OCI-LY1 (cell line): ENCODE measurements at regions not wholly inside any gene's neighbourhood (a gene's known extent, or its start where the extent isn't known, plus 50 kb on each side); places are given as distances from the start of the nearest gene placed in this dataset.

Experiments
- H2AFZ ChIP-seq: fragments of 200-600 bp; sonication (generic), shearing (Covaris generic); 2 replicates; pipeline ENCODE4 v1.6.0; 2014; ENCODE audit warnings: antibody characterized with exemption, mild to moderate bottlenecking, low read length
- H3F3A ChIP-seq: fragments of 200-600 bp; sonication (generic), shearing (Covaris generic); 2 replicates; pipeline ENCODE4 v1.6.0; 2014; ENCODE audit warnings: mild to moderate bottlenecking, antibody characterized with exemption, low read length, moderate library complexity; ENCODE audit not compliant: insufficient read depth
- H3K27ac ChIP-seq: fragments of 200-600 bp; sonication (generic); 2 replicates; pipeline ENCODE4 v1.5.1; 2014; ENCODE audit warnings: low read length, mixed run types, mild to moderate bottlenecking, low read depth; ENCODE audit not compliant: poor library complexity, severe bottlenecking
- H3K27me3 ChIP-seq: fragments of 200-600 bp; sonication (generic); 2 replicates; pipeline ENCODE4 v1.6.0; 2014; ENCODE audit warnings: antibody characterized with exemption, mild to moderate bottlenecking, low read length, moderate library complexity; ENCODE audit not compliant: insufficient read depth
- H3K36me3 ChIP-seq: fragments of 200-600 bp; sonication (generic); 2 replicates; pipeline ENCODE4 v1.6.1; 2014; ENCODE audit warnings: mild to moderate bottlenecking, antibody characterized with exemption, low read length, moderate library complexity, mixed read lengths; ENCODE audit not compliant: insufficient read depth
- H3K4me1 ChIP-seq: fragments of 200-600 bp; sonication (generic); 2 replicates; pipeline ENCODE4 v1.5.1; 2014; ENCODE audit warnings: mild to moderate bottlenecking, low read length, moderate library complexity; ENCODE audit not compliant: insufficient read depth, severe bottlenecking
- H3K4me2 ChIP-seq: fragments of 200-600 bp; sonication (generic), shearing (Covaris generic); 2 replicates; pipeline ENCODE4 v1.6.1; 2014; ENCODE audit warnings: low read length
- H3K4me3 ChIP-seq: fragments of 200-600 bp; sonication (generic); 2 replicates; pipeline ENCODE4 v1.5.1; 2014; ENCODE audit warnings: low read length, low read depth, mild to moderate bottlenecking, mixed read lengths; ENCODE audit not compliant: poor library complexity, severe bottlenecking
- H3K79me2 ChIP-seq: fragments of 200-600 bp; shearing (Covaris generic); 2 replicates; pipeline ENCODE4 v1.6.1; 2016; ENCODE audit warnings: mixed run types, low read length, mixed read lengths; ENCODE audit not compliant: insufficient read depth
- H3K9ac ChIP-seq: fragments of 200-600 bp; sonication (generic), shearing (Covaris generic); 2 replicates; pipeline ENCODE4 v1.6.1; 2014; ENCODE audit warnings: mild to moderate bottlenecking, low read length, mixed read lengths
- H3K9me2 ChIP-seq: fragments of 200-600 bp; sonication (generic), shearing (Covaris generic); 2 replicates; pipeline ENCODE4 v1.6.1; 2014; ENCODE audit warnings: low read depth, mild to moderate bottlenecking, low read length, mixed read lengths
- H3K9me3 ChIP-seq: fragments of 200-600 bp; shearing (Covaris generic); 2 replicates; pipeline ENCODE4 v1.6.1; 2014; ENCODE audit warnings: low read length, mixed read lengths
- H4K20me1 ChIP-seq: fragments of 200-600 bp; sonication (generic), shearing (Covaris generic); 2 replicates; pipeline ENCODE4 v1.6.0; 2016; ENCODE audit warnings: mild to moderate bottlenecking, low read length; ENCODE audit not compliant: insufficient read depth
- CTCF ChIP-seq: fragments of 200-600 bp; sonication (generic), shearing (Covaris generic); IDR thresholded peaks from 2 replicates; pipeline ENCODE4 v1.5.1; 2017; ENCODE audit warnings: mild to moderate bottlenecking, antibody characterized with exemption, low read length, moderate library complexity, mixed read lengths
- EZH2 ChIP-seq: fragments of 200-600 bp; sonication (generic), shearing (Covaris generic); IDR thresholded peaks from 2 replicates; pipeline ENCODE4 v1.8.0; 2017; ENCODE audit warnings: borderline replicate concordance, mixed run types, mild to moderate bottlenecking, antibody characterized with exemption, low read length, moderate library complexity, mixed read lengths

DNA sequence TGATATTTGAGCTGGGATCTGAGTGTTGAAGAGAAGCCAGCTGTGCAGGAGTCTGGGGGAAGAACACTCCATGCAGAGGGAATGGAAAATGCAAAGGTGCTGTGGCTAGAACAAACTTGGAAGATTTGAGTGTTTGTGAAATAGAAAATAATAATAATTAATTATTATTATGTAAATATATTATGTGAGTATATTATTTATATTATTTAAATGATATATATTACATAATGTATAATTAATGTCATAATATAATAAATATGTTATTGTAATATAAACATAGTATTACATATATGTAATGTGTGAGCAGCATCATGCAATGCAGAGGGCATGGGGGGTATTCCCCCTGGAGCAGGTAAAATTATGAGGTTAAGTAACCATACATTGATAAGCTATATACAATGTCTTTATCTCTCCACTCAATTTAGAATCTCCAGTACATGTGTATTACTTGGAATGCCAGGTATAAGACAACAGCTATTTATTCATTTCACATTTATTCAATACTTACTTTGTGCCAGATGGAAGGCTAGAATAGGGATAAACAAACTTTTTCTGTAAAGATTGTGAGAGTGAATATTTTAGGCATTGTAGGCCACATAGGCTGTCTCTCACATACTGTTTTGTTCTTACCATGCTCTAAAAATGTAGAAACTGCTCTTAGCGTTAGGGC, 218.6 kb downstream of the MTHFS start:
- H3K4me2 ChIP-seq = no peak overlapping the region
- H3K4me3 ChIP-seq = no peak overlapping the region
- no peaks in the 10 kb centered on the region for H3K27me3 ChIP-seq
- H3K4me1 ChIP-seq = no peaks in the 10 kb centered on the region
- TF ChIP-seq EZH2 (no peak), CTCF (no peak)
- no peaks in the 10 kb centered on the region for H3K36me3 ChIP-seq
- H3K27ac ChIP-seq = no peak overlapping the region
- no peaks in the 10 kb centered on the region for H3K9me3 ChIP-seq
- no peaks in the 10 kb centered on the region for H3K9me2 ChIP-seq
- H3K9ac ChIP-seq = no peak overlapping the region
- no peaks in the 10 kb centered on the region for H3K79me2 ChIP-seq
- H4K20me1 ChIP-seq = no peaks in the 10 kb centered on the region
- no peaks in the 10 kb centered on the region for H3F3A ChIP-seq
- H2AFZ ChIP-seq = no peak overlapping the region

DNA sequence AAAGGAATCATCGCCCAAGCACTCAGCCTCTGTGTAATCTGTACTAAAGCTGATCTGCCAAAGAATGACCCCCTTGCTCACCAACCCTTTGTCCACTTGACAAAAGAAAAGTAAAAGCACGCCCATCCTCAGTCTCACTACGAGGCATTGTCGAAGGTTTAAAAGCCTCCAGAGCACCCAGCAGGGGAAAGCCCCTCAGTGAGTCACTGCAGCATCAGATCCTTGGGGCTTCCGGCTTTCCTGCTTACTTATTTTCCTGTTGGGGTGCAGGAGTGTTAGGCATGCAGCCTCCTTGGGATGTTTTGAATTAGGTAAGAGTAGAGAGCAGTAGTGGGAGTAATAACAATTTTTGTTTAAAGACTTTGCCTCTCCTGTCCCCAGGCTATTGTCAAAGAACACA, 216.1 kb downstream of the MTHFS start:
- Histone ChIP-seq H3K4me2 (no peak overlapping the region), H4K20me1 (no peaks in the 10 kb centered on the region), H3K4me1 (no peaks in the 10 kb centered on the region), H2AFZ (no peak overlapping the region), H3K9ac (no peak overlapping the region), H3K4me3 (no peak overlapping the region), H3F3A (no peaks in the 10 kb centered on the region), H3K9me2 (no peaks in the 10 kb centered on the region), H3K27me3 (no peaks in the 10 kb centered on the region), H3K79me2 (no peaks in the 10 kb centered on the region), H3K36me3 (no peaks in the 10 kb centered on the region), H3K27ac (no peak overlapping the region), H3K9me3 (no peaks in the 10 kb centered on the region)
- TF ChIP-seq EZH2 = no peak
- TF ChIP-seq CTCF = no peak

DNA sequence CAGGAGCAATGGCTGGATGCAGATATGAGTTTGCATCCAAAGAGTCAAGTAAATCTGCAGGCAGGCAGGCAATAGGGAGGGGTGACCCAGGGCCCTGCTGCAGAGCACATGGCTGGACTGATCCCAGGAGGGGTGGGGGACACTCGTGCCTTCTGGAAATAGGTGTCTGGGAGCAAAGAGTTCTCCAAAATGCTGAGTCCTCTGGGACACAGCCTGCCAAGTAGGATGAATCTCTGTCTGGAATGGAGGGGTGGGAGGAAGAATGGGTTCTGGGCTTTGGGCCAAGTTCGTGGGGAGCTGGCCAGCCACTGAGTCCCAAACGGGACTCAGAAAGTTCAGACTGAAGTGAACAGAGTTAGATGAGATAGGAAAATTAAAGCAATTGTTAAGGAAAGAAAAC, 214.5 kb downstream of the MTHFS start:
- TF ChIP-seq CTCF (no peak), EZH2 (no peak)
- no peak overlapping the region for H3K27ac ChIP-seq
- no peak overlapping the region for H2AFZ ChIP-seq
- no peaks in the 10 kb centered on the region for H3K27me3 ChIP-seq
- H3K9me3 ChIP-seq = no peaks in the 10 kb centered on the region
- H3K79me2 ChIP-seq = no peaks in the 10 kb centered on the region
- no peaks in the 10 kb centered on the region for H3K36me3 ChIP-seq
- H3K9ac ChIP-seq = no peak overlapping the region
- no peak overlapping the region for H3K4me3 ChIP-seq
- no peaks in the 10 kb centered on the region for H3K9me2 ChIP-seq
- H3F3A ChIP-seq = no peaks in the 10 kb centered on the region
- no peak overlapping the region for H3K4me2 ChIP-seq
- no peaks in the 10 kb centered on the region for H4K20me1 ChIP-seq
- H3K4me1 ChIP-seq = no peaks in the 10 kb centered on the region
